Eye (tissue), 1 donor: ENCODE measurements at regions not wholly inside any gene's neighbourhood (a gene's known extent, or its start where the extent isn't known, plus 50 kb on each side); places are given as distances from the start of the nearest gene placed in this dataset.
"Not testable (repeated sequence)": the region's sequence is repeated elsewhere in the genome, so short reads cannot be mapped to it uniquely, and the experiment has no call there.

Source experiments
- DNase-seq: peaks from one replicate; pipeline ENCODE4 v3.0.0-alpha.2; 2015

DNA sequence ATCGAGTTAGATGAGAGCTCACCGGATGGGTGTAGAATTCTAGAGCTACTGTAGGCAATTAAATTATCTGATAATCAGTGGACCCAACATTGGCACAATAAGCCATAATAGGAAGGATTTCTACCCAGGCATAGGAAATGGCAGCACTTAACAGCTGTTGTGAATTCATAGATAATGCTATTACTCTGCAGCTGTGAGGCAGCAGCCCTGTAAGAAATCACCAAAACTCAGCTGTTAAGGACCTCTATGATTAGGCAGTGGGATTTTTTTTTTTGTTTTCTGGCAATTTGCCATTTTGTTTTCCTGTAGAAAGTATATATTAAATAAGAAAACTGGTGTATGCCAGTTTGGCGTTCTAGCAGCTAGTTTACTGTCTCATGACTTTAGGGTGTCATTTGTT, 609.1 kb upstream of the SLC35B3 start:
- DNase-seq = no peak

GRCh38 chr6:9040718-9041117, 605.4 kb upstream of the SLC35B3 start:
- DNase-seq = no peak

DNA sequence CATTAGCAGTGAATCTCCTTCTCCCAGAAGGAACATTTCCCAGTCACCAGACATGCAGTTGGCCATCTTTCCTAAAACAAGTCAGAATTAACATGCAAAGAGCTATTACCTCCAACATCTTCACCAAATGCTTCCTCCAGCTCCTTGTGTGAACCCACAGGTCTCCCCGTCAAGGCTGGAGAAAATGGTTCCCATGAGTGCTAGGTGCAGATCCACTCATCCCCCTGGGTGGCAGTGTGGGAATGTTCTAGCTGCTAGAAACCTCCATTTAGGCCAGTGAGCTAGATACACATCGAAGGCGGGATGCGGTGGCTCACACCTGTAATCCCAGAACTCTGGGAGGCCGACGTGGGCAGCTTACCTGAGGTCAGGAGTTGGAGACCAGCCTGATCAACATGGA, 603.9 kb upstream of the SLC35B3 start:
- no peak for DNase-seq

- no peak for DNase-seq
Measured at GRCh38 chr6:9028086-9028485, 592.7 kb upstream of the SLC35B3 start.

GRCh38 chr6:9025796-9026394, 590.5 kb upstream of the SLC35B3 start:
- DNase-seq = no peak

DNA sequence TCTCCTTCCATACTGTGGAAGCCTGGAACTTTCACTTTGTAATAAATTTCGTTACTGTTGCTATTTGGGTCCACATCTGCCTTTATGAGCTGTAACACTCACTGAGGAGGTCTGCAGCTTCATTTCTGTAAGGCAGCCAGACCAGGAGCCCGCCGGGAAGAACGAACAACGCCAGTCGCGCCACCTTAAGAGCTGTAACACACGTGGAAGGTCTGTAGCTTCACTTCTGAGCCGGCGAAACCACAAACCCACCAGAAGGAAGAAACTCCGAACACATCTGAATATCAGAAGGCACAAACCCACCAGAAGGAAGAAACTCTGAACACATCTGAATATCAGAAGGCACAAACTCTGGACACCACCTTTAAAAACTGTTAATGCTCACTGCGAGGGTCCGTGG, 589.9 kb upstream of the SLC35B3 start:
- no peak for DNase-seq

DNA sequence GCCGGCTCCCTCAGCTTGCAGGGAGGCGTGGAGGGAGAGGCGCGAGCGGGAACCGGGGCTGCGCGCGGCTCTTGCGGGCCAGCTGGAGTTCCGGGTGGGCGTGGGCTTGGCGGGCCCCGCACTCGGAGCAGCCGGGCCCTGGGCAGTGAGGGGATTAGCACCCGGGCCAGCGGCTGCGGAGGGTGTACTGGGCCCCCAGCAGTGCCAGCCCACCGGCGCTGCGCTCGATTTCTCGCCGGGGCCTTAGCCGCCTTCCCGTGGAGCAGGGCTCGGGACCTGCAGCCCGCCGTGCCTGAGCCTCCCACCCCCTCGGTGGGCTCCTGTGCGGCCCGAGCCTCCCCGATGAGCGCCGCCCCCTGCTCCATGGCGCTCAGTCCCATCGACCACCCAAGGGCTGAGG, 588.9 kb upstream of the SLC35B3 start:
- DNase-seq = not testable (repeated sequence)

- DNase-seq = no peak
Measured at GRCh38 chr6:9020001-9020400, 584.7 kb upstream of the SLC35B3 start.

GRCh38 chr6:9009931-9010330, 574.6 kb upstream of the SLC35B3 start:
- no peak for DNase-seq

DNA sequence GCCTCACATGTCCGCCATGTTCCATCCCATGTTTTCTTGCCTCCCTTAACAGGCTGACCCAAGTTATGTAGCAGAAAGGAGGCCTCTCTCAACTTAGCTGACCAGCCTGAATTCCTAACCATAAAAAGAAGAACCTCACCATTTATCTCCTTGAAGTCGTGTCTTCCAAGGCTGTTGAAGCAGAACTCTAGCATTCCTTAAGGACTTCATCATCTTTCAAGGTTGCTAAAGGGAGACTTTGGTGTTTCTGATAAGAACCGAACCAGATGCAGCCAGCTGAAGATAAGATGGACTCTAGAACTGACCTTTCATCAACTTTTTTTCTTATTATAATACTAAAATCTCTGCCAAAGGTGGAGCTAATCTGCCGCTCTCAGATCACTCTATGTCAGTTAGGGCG, 571.7 kb upstream of the SLC35B3 start:
- no peak for DNase-seq

DNA sequence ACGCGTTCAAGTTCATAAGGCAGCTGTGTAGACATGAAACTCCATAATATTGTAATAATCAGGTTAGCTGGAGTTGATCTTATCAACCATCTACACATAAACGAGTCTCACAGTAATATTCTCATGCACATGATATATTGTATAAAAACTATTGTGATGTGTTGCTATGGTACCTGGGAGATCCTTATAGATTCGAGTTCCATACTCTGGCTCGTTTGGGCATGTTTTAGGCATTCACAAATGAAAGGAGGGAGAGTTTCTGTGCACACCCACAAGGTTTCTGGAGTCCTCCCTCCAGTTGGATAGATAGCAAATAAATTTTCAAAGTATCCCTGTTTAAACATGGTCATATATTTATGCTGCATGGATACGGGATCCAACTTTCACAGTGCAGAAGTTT, 567.5 kb upstream of the SLC35B3 start:
- no peak for DNase-seq

GRCh38 chr6:8995156-8995555, 559.8 kb upstream of the SLC35B3 start:
- DNase-seq = no peak

- DNase-seq = no peak
Measured at GRCh38 chr6:8993111-8993510, 557.8 kb upstream of the SLC35B3 start.

DNA sequence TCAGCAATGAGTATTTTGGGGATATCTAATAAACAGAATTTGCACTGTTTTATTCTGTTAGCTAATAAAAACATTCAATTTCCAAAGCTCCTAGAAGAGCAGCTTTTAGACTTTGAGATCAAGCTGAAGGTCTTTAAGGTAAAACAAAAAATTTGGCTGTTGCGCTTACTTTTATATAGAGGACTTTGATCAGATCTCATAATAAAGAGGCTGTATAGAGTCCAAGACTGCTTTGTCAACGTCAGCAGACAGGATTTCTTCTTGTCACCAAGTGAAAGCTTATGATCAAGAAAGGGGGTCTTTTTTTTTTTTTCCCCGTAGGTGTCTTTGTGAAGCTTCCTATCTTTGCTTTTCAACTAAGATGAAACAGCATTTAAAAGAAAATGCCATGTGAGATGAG, 556.5 kb upstream of the SLC35B3 start:
- no peak for DNase-seq

GRCh38 chr6:8990075-8990474, 554.7 kb upstream of the SLC35B3 start:
- no peak for DNase-seq

DNA sequence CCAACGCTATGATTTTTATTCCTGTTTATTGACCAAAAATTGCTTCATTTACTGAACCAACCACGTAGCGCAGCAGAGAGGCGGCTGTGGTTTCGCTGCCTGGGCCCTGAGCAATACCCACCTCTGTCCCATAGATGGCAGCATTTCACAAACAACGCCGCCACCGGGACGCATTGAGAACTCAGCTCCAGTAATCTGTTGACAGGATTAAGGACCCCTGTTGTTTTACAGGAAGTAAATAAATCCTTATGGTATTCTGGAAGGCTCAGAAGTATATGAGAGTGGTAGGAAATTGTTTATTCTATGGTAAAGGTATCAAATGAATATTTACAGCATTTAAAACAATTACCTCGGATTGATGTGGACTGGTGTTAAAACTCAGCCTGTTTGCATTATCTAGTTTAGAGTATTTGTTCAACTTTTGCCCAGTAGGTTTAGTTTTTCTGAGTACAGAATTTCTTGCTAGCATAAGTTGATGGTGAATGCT, 547.9 kb upstream of the SLC35B3 start:
- DNase-seq = peak; percentile 93

GRCh38 chr6:8982668-8983067, 547.3 kb upstream of the SLC35B3 start:
- no peak for DNase-seq

GRCh38 chr6:8973395-8973794, 538.0 kb upstream of the SLC35B3 start:
- no peak for DNase-seq

DNA sequence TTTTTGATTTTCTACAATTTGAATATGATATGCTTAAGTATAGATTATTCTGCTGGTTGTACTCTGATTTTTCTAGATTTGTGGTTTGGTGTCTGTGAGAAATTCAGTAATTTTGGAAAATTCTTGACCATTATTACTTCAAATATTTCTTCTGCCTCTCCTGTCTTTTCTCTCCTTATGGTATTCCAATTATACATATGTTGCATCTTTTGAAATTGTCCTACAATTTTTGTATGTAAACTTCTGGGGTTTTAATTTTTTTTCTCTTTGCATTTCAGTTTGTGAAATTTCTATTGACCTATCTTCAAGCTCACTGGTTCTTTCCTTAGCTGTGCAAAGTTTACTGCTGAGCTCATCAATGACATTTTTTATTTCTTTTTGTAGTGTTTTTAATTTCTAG, 534.4 kb upstream of the SLC35B3 start:
- DNase-seq = no peak

DNA sequence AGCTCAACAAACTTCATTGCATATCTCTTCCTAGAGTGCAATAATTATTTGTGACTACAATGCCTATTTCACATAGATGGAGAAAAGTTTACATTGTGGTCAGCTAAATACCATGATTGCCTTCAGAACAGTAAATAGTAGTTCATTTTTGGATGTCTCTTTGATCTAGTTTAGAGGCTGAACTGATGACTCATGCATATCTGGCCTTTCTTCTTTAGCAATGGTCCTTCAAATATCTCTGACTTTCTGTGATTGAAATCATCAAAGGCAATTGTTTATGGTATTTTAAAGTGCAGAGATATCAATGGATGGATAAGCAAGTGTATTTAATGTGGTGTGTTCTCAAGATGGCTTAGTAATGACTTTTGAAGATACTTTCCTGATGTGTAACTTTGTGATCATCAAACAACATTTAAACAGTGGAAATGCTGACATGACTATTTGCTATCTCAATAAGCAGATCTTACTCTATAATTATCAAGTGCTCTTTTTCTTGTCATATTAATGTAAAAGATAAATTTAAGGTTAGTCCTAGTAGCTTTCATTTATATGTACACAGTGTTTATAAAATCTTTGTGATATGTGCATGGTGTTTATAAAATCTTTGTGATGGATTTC, 523.7 kb upstream of the SLC35B3 start:
- no peak for DNase-seq

GRCh38 chr6:8953310-8953709, 518.0 kb upstream of the SLC35B3 start:
- no peak for DNase-seq

GRCh38 chr6:8948733-8949132, 513.4 kb upstream of the SLC35B3 start:
- no peak for DNase-seq

- no peak for DNase-seq
Measured at GRCh38 chr6:8947900-8948299, 512.6 kb upstream of the SLC35B3 start.

DNA sequence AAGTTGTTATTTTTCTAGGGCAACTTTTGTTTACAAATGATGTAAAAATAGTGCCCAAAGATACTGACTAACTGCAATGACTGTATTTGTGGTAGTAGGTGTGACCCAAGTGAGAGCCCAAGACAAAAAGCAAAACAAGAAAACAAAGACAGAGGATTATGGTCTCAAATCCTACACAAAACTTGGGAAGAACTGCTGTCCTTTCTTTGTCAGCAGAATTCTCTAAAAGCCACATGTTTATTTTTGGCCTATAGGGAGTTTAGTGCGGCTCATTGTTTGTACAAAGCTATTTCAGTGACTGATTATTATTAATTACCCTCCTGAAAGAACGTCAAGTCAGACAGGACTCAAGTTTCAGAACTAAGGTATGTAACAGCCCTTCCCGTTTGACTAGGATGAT, 509.2 kb upstream of the SLC35B3 start:
- no peak for DNase-seq

- DNase-seq = no peak
Measured at GRCh38 chr6:8943073-8943472, 507.7 kb upstream of the SLC35B3 start.
